BJ (cell line): ENCODE measurements at regions not wholly inside any gene's neighbourhood (a gene's known extent, or its start where the extent isn't known, plus 50 kb on each side); places are given as distances from the start of the nearest gene placed in this dataset.

Experiments used
- CTCF ChIA-PET: fragments of 350-600 bp; formaldehyde crosslinking; extraction: SDS; loops from one replicate; lab custom pipeline; 2021; ENCODE audit warnings: antibody characterized with exemption, inconsistent platforms; lab: Yijun Ruan, JAX
- POLR2A ChIA-PET: fragments of 300-600 bp; sonication (Branson Sonifier 250); formaldehyde crosslinking; extraction: SDS; loops from one replicate; lab custom pipeline; 2021; ENCODE audit warnings: antibody characterized with exemption; lab: Charles Lee
- DNase-seq: peaks from one replicate; pipeline ENCODE4 v3.0.0-alpha.2; 2011; ENCODE audit warnings: low read depth
- H3K27me3 ChIP-seq: 2 replicates; pipeline ENCODE4 v1.6.0; 2011; ENCODE audit warnings: low read length; ENCODE audit not compliant: control insufficient read depth, insufficient read depth
- H3K36me3 ChIP-seq: 2 replicates; pipeline ENCODE4 v1.5.1; 2011; ENCODE audit warnings: low read length; ENCODE audit not compliant: control insufficient read depth, insufficient read depth
- H3K4me3 ChIP-seq: 2 replicates; pipeline ENCODE4 v1.5.1; 2011; ENCODE audit warnings: low read depth, mild to moderate bottlenecking, control low read depth, low read length
- TF ChIP-seq, protein P1 (sequence below): IDR thresholded peaks from 2 replicates; pipeline ENCODE4 v1.5.1; 2011; ENCODE audit warnings: low read depth, mild to moderate bottlenecking, control low read depth, inconsistent platforms, low read length, moderate library complexity; ENCODE audit not compliant: insufficient read depth

DNA sequence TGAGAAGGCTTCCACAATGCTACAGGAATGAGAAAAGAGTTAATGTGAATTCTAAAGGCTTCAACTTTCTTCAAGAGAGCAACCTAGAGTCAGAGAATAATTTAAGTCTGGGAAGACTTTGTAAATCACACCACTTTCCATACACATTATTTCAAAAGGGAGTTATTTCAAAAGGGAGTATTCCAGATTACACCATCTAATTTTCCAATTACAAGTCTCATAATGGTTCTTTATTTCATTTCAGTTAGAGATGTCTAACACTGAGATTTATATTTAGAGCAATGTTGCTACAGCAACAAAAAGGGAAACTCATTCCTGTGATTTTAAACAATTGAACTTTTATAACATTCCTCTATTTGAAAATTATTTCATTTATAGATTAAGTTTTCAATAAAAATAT is 98.8 kb upstream of the DST start:
- Histone ChIP-seq H3K36me3 (no peaks in the 10 kb centered on the region; the same call in 1 of the 2 replicates), H3K4me3 (no peak overlapping the region), H3K27me3 (no peaks in the 10 kb centered on the region)
- no peak for DNase-seq
- POLR2A ChIA-PET = no interaction called here
- TF ChIP-seq, protein P1, sequence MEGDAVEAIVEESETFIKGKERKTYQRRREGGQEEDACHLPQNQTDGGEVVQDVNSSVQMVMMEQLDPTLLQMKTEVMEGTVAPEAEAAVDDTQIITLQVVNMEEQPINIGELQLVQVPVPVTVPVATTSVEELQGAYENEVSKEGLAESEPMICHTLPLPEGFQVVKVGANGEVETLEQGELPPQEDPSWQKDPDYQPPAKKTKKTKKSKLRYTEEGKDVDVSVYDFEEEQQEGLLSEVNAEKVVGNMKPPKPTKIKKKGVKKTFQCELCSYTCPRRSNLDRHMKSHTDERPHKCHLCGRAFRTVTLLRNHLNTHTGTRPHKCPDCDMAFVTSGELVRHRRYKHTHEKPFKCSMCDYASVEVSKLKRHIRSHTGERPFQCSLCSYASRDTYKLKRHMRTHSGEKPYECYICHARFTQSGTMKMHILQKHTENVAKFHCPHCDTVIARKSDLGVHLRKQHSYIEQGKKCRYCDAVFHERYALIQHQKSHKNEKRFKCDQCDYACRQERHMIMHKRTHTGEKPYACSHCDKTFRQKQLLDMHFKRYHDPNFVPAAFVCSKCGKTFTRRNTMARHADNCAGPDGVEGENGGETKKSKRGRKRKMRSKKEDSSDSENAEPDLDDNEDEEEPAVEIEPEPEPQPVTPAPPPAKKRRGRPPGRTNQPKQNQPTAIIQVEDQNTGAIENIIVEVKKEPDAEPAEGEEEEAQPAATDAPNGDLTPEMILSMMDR = no peak
- CTCF ChIA-PET = no interaction called here

DNA sequence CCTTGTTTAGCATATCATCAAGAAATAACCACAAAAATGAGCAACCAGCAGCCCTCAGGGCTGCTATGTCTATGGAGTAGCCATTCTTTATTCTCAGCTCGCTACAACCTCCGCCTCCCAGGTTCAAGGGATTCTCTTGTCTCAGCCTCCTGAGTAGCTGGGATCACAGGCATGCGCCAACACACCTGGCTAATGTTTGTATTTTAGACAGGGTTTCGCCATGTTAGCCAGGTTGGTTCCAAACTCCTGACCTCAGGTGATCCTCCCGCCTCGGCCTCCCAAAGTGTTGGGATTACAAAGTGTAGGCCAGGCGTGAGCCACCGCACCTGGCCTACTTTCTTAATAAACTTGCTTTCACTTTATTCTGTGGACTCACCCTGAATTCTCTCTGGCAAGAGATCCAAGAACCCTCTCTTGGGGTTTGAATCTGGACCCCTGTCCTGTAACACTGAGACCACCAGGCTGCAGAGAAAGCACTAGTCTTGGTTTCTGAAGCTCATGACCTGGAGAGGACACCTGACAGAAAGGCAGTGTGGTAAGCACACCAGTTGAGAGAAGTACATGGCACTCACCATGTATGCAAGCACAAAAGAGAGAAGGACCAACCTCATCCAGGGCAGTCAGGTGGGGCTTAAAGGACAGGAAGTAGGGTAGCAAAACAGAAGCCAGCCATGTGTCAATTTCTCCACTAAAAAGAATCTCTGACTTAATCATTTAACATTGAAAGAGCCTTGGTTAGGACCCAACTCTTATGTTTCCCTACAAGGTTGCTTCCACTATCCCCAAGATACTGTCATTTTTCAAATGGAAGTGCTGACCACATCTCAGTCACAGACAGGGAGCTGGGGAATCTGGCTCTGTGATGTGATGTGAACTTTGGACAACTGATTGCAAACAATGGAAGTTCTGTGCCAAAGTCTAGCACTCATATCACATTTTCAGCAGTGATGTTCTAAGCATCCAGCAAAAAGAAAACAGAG is 97.4 kb upstream of the DST start:
- Histone ChIP-seq H3K36me3 (no peaks in the 10 kb centered on the region; the same call in 1 of the 2 replicates), H3K27me3 (no peaks in the 10 kb centered on the region), H3K4me3 (no peak overlapping the region)
- POLR2A ChIA-PET = no interaction called here
- TF ChIP-seq, protein P1 = no peak
- DNase-seq = no peak
- CTCF ChIA-PET = interaction anchor here (1.2 kb wide), 1 partner anchor 11 kb away, joined by 3 read pairs; no protein-coding TSS in a partner anchor

DNA sequence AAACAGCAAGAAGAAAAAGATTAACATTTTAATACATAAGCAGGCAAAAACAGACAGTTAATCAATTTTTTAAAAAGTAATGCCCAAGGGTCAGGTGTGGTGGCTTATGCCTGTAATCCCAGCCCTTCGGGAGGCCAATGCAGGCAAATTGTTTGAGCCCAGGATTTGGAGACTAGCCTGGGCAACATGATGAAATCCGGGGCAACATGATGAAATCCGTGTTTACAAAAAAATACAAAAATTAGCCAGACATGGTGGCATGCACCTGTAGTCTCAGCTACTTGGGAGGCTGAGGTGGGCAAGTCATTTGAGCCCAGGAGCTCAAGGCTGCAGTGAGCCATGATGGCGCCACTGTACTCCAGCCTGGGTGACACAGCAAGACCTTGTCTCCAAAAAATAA is 94.1 kb upstream of the DST start:
- TF ChIP-seq, protein P1 = no peak
- CTCF ChIA-PET = interaction anchor here (1.0 kb wide), 1 partner anchor 25 kb away, joined by 3 read pairs; no protein-coding TSS in a partner anchor
- DNase-seq = no peak
- Histone ChIP-seq H3K36me3 (no peaks in the 10 kb centered on the region), H3K4me3 (no peak overlapping the region), H3K27me3 (no peaks in the 10 kb centered on the region)
- POLR2A ChIA-PET = interaction anchor here (0.6 to 0.7 kb wide), 2 partner anchors 13 to 44 kb away, joined by 3 to 4 read pairs; no protein-coding TSS in a partner anchor

DNA sequence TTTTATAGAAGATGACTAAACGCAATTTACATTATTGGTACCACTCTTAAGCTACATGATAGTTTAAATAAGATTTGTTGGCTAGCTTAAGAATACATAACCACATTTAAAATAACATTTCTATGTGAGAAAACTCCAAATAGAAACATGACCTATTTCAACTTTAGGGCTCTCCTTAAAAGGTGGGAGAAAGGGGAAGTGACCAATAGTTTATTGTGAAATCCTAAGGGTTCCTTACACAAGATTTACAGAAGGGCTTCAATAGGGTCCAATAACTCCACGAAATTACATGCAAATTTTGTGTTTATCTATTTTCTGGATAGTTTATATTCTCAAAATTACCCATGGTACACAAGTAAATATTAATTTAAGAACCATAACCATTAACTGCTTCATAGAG is 91.6 kb upstream of the DST start:
- DNase-seq = no peak
- ChIA-PET POLR2A (no interaction called here), CTCF (interaction anchor here (1.1 to 2.5 kb wide), 2 partner anchors 19 to 117 kb away, joined by 4 to 8 read pairs; no protein-coding TSS in a partner anchor)
- Histone ChIP-seq H3K36me3 (no peaks in the 10 kb centered on the region), H3K27me3 (no peaks in the 10 kb centered on the region), H3K4me3 (no peak overlapping the region)
- TF ChIP-seq, protein P1 = no peak

DNA sequence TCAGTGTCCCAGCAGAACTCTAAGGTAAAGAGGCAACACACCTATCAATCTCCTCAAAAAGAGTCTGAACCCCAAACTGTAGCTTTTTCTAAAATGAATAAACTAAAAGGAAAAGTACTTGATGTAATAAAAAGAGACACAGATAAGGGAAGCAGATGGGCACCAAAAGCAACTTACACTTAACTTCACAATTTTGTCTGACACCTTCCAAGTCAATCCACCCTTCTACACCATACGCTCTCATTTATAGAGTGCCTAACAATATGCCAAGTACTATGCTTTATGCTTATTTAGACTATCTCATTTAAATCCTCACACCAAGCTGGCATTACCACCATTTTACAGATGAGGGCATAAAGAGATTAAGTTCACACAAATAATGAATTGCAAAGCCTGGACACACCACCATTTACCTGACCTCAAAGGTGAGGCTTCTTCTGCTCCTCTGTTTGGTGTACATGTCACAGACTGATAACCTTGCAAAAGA is 90.6 kb upstream of the DST start:
- POLR2A ChIA-PET = no interaction called here
- CTCF ChIA-PET = interaction anchor here (1.1 to 1.8 kb wide), 2 partner anchors 18 to 118 kb away, joined by 4 to 6 read pairs; no protein-coding TSS in a partner anchor
- no peak for DNase-seq
- Histone ChIP-seq H3K4me3 (no peak overlapping the region), H3K36me3 (no peaks in the 10 kb centered on the region), H3K27me3 (no peaks in the 10 kb centered on the region)
- TF ChIP-seq, protein P1 = no peak
